Right lobe of liver (tissue), 6 donors: ENCODE measurements at regions not wholly inside any gene's neighbourhood (a gene's known extent, or its start where the extent isn't known, plus 50 kb on each side); places are given as distances from the start of the nearest gene placed in this dataset.

ENCODE experiments used
- ATAC-seq, 4 donors: fragments of 200-7000 bp; cut with Tn5 transposase; one replicate each; pipeline ENCODE4 v1.9.1; 2020; ENCODE audit warnings: mild to moderate bottlenecking in 4 of 4, moderate library complexity in 4 of 4
- DNase-seq, 3 donors: peaks; one replicate each; pipeline ENCODE4 v3.0.0-alpha.2; 2020
- H3K27ac ChIP-seq, 3 donors: fragments of 200-600 bp; one replicate each; pipeline ENCODE4 v1.8.0; 2022
- H3K27me3 ChIP-seq, 2 donors: fragments of 200-600 bp; one replicate each; pipeline ENCODE4 v1.8.0; 2022
- H3K36me3 ChIP-seq, 4 donors: fragments of 200-600 bp; sonication (generic) in 1 of 4; one replicate each; pipeline versions ENCODE4 v1.5.1 to v1.8.0; 2017 to 2022; ENCODE audit warnings: control low read depth in 1 of 4
- H3K4me1 ChIP-seq, 4 donors: fragments of 200-600 bp; sonication (generic) in 1 of 4; one replicate each; pipeline versions ENCODE4 v1.5.1 to v1.8.0; 2017 to 2022; ENCODE audit warnings: control low read depth in 1 of 4
- H3K4me3 ChIP-seq, 3 donors: fragments of 200-600 bp; one replicate each; pipeline ENCODE4 v1.8.0; 2022
- H3K9me3 ChIP-seq, 4 donors: fragments of 200-600 bp; sonication (generic) in 1 of 4; one replicate each; pipeline versions ENCODE4 v1.5.1 to v1.8.0; 2017 to 2022; ENCODE audit warnings: control low read depth in 1 of 4
- CTCF ChIP-seq, 4 donors: fragments of 200-600 bp in 3 of 4; fragments of 450-650 bp in 1 of 4; IDR thresholded peaks; one replicate each; pipeline versions ENCODE4 v1.5.1 to v1.8.0; 2016 to 2022; ENCODE audit warnings: antibody characterized with exemption in 4 of 4, mild to moderate bottlenecking in 2 of 4
- POLR2A ChIP-seq: fragments of 450-650 bp; IDR thresholded peaks from one replicate; pipeline ENCODE4 v1.6.1; 2017; ENCODE audit warnings: antibody characterized with exemption, mild to moderate bottlenecking
- WGBS: methylation state at CpG from one replicate; pipeline ENCODE4 v1.1.6; 2018; ENCODE audit warnings: low coverage, low lambda C conversion rate; ENCODE audit not compliant: insufficient coverage; ENCODE audit errors: missing lambda C conversion rate; 5-methylcytosine and 5-hydroxymethylcytosine counted together
- intact Hi-C, 2 donors: fragments of 100-400 bp; cut with DNase I; formaldehyde crosslinking; loops; one replicate each; pipeline versions ENCODE4 v1.11.2 to v1.14.1; 2022
- donor health status: DM: no; HTN: yes; CAD: no.
- donor health status: DM: no; HTN: no; CAD: no.
- donor health status: DM: no; HTN: no; CAD: no.
- donor health status: DM: no; HTN: yes; CAD: no.
- donor health status: DM: no; HTN: yes; CAD: no.

- Histone ChIP-seq H3K4me1 (no peaks in the 10 kb centered on the region), H3K9me3 (no peaks in the 10 kb centered on the region), H3K36me3 (no peaks in the 10 kb centered on the region), H3K4me3 (no peak overlapping the region), H3K27ac (no peak overlapping the region), H3K27me3 (no peaks in the 10 kb centered on the region)
- DNase-seq (no peak), ATAC-seq (no peak)
- intact Hi-C loops, result no loop called here
- WGBS, result 42% methylated on average over 7 of the region's 7 CpGs
- no peak for TF ChIP-seq CTCF (IDR thresholded peaks at IDR 0.05)
- no peak for TF ChIP-seq POLR2A
These were observed 421.5 kb downstream of the RWDD3 start for GRCh38 chr1:95655321-95656020.

- no peaks in the 10 kb centered on the region for H3K4me1 ChIP-seq
- H3K4me3 ChIP-seq, result no peak overlapping the region
- no peaks in the 10 kb centered on the region for H3K27me3 ChIP-seq
- no peak for DNase-seq
- H3K9me3 ChIP-seq, result no peaks in the 10 kb centered on the region
- no peaks in the 10 kb centered on the region for H3K36me3 ChIP-seq
- no peak for ATAC-seq
- no peak overlapping the region for H3K27ac ChIP-seq
- 62% methylated on average over 4 of the region's 4 CpGs for WGBS
- no peak for TF ChIP-seq CTCF (IDR thresholded peaks at IDR 0.05)
- TF ChIP-seq POLR2A, result no peak
- intact Hi-C loops, result no loop called here
These were observed 423.2 kb downstream of the RWDD3 start for GRCh38 chr1:95657248-95657647.

GRCh38 chr1:95659166-95659565, 425.2 kb downstream of the RWDD3 start:
- no peak for ATAC-seq
- no peaks in the 10 kb centered on the region for H3K36me3 ChIP-seq
- H3K27ac ChIP-seq, result no peak overlapping the region
- H3K4me3 ChIP-seq, result no peak overlapping the region
- intact Hi-C loops, result no loop called here
- no peaks in the 10 kb centered on the region for H3K27me3 ChIP-seq
- DNase-seq, result no peak
- no peaks in the 10 kb centered on the region for H3K9me3 ChIP-seq
- 83% methylated on average over 2 of the region's 2 CpGs for WGBS
- TF ChIP-seq POLR2A (no peak), CTCF (IDR thresholded peaks at IDR 0.05) (no peak)
- H3K4me1 ChIP-seq, result no peaks in the 10 kb centered on the region

- no peaks in the 10 kb centered on the region for H3K36me3 ChIP-seq
These were observed 425.6 kb downstream of the RWDD3 start for GRCh38 chr1:95659588-95659987.

More at GRCh38 chr1:95659588-95659987, 425.6 kb downstream of the RWDD3 start:
- no peaks in the 10 kb centered on the region for H3K27me3 ChIP-seq
- no peaks in the 10 kb centered on the region for H3K4me1 ChIP-seq
- H3K27ac ChIP-seq, result no peak overlapping the region
- no peaks in the 10 kb centered on the region for H3K9me3 ChIP-seq
- TF ChIP-seq POLR2A (no peak), CTCF (IDR thresholded peaks at IDR 0.05) (no peak)
- H3K4me3 ChIP-seq, result no peak overlapping the region
- DNase-seq, result no peak
- no peak for ATAC-seq
- intact Hi-C loops, result no loop called here
- WGBS, result 46% methylated on average over 4 of the region's 4 CpGs
